C4-2B (cell line): ENCODE measurements at regions not wholly inside any gene's neighbourhood (a gene's known extent, or its start where the extent isn't known, plus 50 kb on each side); places are given as distances from the start of the nearest gene placed in this dataset.
A peak's percentile ranks its signal among the peaks of the same experiment; 100 is the strongest.

Source experiments
- H3K27ac ChIP-seq: fragments of 450-650 bp; 2 replicates; pipeline ENCODE4 v1.5.1; 2017
- ZFX ChIP-seq: fragments of 450-650 bp; IDR thresholded peaks from 2 replicates; pipeline ENCODE4 v1.6.1; 2017
- TF ChIP-seq, protein P1 (sequence below): fragments of 450-650 bp; conservative IDR thresholded peaks from 2 replicates; pipeline ENCODE4 v1.5.1; 2017; ENCODE audit warnings: mild to moderate bottlenecking

DNA sequence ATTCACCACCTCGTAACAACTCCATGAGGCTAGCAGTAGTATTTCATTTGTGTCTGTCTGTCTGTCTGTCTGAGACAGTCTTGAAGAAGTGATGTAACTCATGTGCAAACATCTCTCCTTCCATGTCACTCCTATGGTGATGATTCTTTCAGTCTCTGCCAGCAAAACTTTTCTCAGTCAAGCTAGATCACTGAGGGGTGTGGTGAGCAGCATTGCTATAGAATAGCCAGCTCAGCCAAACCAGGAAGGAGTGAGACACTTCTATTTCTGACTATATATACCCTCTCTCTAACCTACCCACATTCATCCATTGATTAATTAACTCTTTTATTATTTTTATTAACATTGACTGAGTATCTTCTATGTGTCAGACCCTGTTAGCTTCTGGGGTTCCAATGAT is 1095.1 kb upstream of the GYPC start:
- no peak overlapping the region for H3K27ac ChIP-seq
- TF ChIP-seq, protein P1, sequence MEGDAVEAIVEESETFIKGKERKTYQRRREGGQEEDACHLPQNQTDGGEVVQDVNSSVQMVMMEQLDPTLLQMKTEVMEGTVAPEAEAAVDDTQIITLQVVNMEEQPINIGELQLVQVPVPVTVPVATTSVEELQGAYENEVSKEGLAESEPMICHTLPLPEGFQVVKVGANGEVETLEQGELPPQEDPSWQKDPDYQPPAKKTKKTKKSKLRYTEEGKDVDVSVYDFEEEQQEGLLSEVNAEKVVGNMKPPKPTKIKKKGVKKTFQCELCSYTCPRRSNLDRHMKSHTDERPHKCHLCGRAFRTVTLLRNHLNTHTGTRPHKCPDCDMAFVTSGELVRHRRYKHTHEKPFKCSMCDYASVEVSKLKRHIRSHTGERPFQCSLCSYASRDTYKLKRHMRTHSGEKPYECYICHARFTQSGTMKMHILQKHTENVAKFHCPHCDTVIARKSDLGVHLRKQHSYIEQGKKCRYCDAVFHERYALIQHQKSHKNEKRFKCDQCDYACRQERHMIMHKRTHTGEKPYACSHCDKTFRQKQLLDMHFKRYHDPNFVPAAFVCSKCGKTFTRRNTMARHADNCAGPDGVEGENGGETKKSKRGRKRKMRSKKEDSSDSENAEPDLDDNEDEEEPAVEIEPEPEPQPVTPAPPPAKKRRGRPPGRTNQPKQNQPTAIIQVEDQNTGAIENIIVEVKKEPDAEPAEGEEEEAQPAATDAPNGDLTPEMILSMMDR: no peak
- no peak for TF ChIP-seq ZFX

DNA sequence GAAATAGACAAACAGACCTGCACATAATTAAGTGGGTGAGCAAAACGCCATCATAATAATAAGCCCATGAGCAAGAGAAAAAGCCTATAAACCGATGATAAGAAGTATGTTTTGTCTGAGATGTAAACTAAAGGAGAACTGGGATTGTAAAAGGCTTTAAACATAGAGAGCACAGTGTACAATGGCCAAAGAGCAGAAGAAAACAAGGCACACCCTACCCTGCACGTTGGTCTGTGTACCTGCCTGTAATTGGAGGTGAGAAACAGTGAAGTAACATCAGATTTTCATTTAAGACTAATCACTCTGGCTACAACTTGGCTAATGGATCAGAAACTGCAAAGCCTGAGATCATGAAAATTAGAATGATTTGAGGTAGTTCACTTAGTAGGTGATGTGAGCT is 1094.7 kb upstream of the GYPC start:
- TF ChIP-seq ZFX: no peak
- no peak overlapping the region for H3K27ac ChIP-seq

DNA sequence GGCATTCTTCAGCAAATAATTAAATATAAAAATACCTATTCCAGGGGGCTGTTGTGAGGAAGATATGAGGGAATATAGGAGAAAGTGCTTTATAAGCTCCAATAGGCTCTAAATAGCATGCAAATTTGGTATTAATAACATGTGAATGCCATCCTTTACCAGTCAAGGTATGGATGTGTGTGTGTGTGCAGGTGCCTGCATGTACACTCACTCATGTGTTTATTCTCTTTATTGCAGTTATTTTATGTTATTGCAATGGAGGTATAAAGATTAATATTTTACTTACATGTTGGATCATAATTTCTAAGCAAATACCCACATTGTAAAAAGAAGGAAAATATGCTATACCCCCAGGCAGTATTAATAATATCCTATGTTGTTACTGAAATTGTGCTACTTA is 1093.0 kb upstream of the GYPC start:
- no peak overlapping the region for H3K27ac ChIP-seq
- TF ChIP-seq, protein P1: no peak
- no peak for TF ChIP-seq ZFX

DNA sequence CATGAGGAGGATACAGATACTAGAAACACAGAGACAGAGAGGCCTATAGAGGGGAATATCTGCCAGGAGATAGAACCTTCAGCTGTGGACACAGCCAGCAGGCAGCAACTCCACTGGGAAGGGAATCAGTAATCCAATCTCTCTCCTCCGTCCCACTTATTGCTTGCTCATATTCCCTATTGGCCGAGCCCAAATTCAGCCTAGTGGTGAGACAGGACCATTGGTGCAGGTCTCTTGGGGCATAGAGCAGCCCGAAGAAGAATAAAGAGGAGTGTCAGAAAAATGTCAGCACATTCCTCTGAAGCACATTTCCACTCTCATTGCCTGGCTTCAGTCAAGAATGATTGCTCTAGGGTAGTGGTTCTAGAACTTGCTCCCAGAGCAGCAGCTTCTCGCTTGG is 1091.5 kb upstream of the GYPC start:
- no peak for TF ChIP-seq ZFX
- TF ChIP-seq, protein P1: no peak
- H3K27ac ChIP-seq: no peak overlapping the region

DNA sequence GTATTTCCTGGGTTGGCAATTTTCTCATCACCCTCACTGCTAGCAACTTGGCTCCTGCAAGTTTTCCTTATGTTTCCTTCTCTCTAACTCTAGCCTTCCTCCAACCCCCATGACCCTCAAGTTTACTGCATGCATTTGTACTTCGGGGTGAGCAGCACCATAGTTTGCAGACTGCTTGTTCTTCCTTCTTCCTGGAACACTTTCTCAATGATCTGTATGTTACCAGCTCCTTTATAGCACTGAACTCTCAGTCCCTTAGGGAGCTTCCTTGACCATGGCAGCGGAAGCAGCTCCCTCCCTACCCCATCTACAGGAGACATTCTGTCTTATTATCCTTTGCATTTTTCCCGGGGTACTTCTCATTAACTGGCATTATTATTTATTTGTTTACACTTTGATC is 1089.5 kb upstream of the GYPC start:
- TF ChIP-seq ZFX: no peak
- TF ChIP-seq, protein P1: peak; percentile 9; the same call in 1 of the 2 replicates

DNA sequence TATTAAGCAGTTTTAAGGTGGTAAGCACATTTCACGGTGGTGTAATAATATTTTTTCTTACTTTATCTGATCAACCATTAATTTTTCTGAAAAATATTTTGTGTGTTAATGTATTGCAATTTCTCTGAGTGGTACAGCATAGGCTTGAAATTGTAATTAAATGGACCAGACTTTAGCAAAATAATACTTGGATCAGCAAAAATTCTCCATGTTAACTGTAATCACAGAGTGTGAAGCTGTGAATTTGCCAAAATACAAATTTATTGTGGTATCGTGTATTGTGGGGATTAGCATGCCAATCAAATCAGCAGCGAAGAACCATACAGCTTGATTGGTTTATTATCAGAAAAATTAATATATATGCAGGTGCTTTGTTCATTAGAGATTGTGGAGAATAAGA is 1088.9 kb upstream of the GYPC start:
- no peak overlapping the region for H3K27ac ChIP-seq
- TF ChIP-seq ZFX: no peak
- TF ChIP-seq, protein P1: no peak

More for the DNA sequence above, 1089.5 kb upstream of the GYPC start:
- H3K27ac ChIP-seq: no peak overlapping the region

DNA sequence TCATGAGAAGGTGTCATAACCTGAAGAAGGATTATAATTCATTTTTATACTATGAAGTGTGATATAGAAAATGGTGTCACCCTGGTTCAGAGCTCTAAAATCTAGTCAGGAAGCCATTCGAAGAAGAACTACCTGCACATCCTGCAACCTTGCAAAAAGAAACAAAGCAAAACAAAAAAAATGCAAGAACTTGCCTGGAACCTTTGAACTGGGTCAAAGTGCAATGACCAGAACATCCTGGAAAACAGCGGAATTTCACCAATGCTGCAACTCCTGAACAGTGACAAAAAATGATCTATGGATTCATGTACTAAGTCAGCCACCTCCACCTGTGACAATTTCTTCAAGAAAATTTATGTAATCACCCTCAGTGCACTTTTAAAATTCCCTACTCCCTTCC is 1083.3 kb upstream of the GYPC start:
- H3K27ac ChIP-seq: no peak overlapping the region
- TF ChIP-seq, protein P1: no peak
- TF ChIP-seq ZFX: no peak

DNA sequence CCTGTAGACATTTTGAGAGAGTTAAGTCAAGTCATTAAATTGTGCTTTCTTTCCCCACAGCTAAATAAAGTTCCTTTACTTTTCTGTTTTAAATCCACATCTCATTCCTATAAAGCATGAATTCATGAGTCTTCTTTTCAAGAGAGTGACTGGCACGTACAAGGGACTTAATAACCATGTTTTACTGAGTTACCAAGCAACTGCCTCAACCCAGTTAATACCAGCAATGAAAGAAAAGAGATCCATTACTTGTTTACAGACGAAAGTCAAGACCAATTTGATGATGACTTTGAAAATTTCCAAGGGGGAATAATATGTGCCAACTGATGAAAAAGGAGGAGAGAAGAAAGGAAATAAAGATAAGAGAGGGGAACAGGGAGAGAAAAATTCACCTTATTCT is 1082.5 kb upstream of the GYPC start:
- TF ChIP-seq, protein P1: no peak
- no peak for TF ChIP-seq ZFX
- H3K27ac ChIP-seq: no peak overlapping the region
